ENCODE measurements at regions not wholly inside any gene's neighbourhood (a gene's known extent, or its start where the extent isn't known, plus 50 kb on each side); places are given as distances from the start of the nearest gene placed in this dataset.

GRCh38 chr2:236646441-236646840, 76.8 kb downstream of the ACKR3 start:
- no peak for TF ChIP-seq CTCF (IDR thresholded peaks at IDR 0.05)
- no peak for TF ChIP-seq POLR2AphosphoS5 (IDR thresholded peaks at IDR 0.05)
